ENCODE measurements at regions not wholly inside any gene's neighbourhood (a gene's known extent, or its start where the extent isn't known, plus 50 kb on each side); places are given as distances from the start of the nearest gene placed in this dataset.

DNA sequence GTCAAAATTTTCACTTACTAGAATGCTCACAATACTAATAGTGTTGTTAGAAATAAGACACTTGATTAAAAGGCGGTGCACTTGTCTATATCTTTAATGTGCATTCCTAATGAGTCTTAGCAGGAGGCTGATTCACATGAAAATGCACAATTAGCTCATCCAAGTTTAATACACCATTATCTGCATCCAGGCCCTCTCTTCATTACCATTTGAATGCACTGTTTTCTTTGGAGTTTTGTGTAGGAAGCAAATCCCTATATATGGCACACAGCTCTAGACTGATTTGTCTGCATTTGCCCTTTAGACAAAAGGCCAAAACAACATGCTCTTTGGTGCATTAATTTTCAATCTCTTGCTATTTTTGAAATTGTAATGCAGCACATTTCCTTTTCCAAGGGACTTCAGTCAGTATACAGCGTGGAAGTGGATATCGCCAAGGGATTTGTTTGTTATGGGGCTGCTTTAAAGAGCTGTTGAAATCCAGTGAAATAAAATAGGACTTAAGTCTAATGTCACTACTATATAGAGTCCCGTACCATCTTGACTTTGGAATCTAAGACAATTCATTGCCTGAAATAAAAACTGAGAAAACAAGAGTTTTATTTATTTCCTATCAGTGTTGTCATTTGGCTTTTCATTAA lies 257.6 kb upstream of the CPHXL start (continued):
- TF ChIP-seq ZMAT3 (CRISPR knock-in tag; conservative IDR thresholded peaks at IDR 0.05): no peak
- TF ChIP-seq, protein P1, sequence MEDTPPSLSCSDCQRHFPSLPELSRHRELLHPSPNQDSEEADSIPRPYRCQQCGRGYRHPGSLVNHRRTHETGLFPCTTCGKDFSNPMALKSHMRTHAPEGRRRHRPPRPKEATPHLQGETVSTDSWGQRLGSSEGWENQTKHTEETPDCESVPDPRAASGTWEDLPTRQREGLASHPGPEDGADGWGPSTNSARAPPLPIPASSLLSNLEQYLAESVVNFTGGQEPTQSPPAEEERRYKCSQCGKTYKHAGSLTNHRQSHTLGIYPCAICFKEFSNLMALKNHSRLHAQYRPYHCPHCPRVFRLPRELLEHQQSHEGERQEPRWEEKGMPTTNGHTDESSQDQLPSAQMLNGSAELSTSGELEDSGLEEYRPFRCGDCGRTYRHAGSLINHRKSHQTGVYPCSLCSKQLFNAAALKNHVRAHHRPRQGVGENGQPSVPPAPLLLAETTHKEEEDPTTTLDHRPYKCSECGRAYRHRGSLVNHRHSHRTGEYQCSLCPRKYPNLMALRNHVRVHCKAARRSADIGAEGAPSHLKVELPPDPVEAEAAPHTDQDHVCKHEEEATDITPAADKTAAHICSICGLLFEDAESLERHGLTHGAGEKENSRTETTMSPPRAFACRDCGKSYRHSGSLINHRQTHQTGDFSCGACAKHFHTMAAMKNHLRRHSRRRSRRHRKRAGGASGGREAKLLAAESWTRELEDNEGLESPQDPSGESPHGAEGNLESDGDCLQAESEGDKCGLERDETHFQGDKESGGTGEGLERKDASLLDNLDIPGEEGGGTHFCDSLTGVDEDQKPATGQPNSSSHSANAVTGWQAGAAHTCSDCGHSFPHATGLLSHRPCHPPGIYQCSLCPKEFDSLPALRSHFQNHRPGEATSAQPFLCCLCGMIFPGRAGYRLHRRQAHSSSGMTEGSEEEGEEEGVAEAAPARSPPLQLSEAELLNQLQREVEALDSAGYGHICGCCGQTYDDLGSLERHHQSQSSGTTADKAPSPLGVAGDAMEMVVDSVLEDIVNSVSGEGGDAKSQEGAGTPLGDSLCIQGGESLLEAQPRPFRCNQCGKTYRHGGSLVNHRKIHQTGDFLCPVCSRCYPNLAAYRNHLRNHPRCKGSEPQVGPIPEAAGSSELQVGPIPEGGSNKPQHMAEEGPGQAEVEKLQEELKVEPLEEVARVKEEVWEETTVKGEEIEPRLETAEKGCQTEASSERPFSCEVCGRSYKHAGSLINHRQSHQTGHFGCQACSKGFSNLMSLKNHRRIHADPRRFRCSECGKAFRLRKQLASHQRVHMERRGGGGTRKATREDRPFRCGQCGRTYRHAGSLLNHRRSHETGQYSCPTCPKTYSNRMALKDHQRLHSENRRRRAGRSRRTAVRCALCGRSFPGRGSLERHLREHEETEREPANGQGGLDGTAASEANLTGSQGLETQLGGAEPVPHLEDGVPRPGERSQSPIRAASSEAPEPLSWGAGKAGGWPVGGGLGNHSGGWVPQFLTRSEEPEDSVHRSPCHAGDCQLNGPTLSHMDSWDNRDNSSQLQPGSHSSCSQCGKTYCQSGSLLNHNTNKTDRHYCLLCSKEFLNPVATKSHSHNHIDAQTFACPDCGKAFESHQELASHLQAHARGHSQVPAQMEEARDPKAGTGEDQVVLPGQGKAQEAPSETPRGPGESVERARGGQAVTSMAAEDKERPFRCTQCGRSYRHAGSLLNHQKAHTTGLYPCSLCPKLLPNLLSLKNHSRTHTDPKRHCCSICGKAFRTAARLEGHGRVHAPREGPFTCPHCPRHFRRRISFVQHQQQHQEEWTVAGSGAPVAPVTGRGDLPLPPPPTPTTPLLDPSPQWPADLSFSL (CRISPR knock-in tag; IDR thresholded peaks at IDR 0.05): no peak
- TF ChIP-seq SIX4 (CRISPR knock-in tag; IDR thresholded peaks at IDR 0.05): no peak
- no peak for TF ChIP-seq ZNF274 (CRISPR knock-in tag; IDR thresholded peaks at IDR 0.05)
- TF ChIP-seq KDM1A (CRISPR knock-in tag; IDR thresholded peaks at IDR 0.05): no peak
- TF ChIP-seq, protein P2, sequence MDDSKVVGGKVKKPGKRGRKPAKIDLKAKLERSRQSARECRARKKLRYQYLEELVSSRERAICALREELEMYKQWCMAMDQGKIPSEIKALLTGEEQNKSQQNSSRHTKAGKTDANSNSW (CRISPR knock-in tag; IDR thresholded peaks at IDR 0.05; ENCODE audit: borderline replicate concordance): no peak
- TF ChIP-seq, protein P3, sequence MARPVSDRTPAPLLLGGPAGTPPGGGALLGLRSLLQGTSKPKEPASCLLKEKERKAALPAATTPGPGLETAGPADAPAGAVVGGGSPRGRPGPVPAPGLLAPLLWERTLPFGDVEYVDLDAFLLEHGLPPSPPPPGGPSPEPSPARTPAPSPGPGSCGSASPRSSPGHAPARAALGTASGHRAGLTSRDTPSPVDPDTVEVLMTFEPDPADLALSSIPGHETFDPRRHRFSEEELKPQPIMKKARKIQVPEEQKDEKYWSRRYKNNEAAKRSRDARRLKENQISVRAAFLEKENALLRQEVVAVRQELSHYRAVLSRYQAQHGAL (CRISPR knock-in tag; IDR thresholded peaks at IDR 0.05; ENCODE audit: not compliant biosample characterization): no peak
- TF ChIP-seq ISX (CRISPR knock-in tag; conservative IDR thresholded peaks at IDR 0.05): no peak

Data from HepG2 (cell line).